Ectodermal cell (in vitro differentiated cells): ENCODE measurements at regions not wholly inside any gene's neighbourhood (a gene's known extent, or its start where the extent isn't known, plus 50 kb on each side); places are given as distances from the start of the nearest gene placed in this dataset.

Experiments
- H3K27ac ChIP-seq: 2 replicates; pipeline ENCODE4 v1.7.0; 2013; ENCODE audit warnings: mild to moderate bottlenecking, low read depth, low read length; ENCODE audit not compliant: insufficient read depth, poor library complexity, severe bottlenecking
- H3K27me3 ChIP-seq: 2 replicates; pipeline ENCODE4 v1.7.0; 2013; ENCODE audit warnings: mild to moderate bottlenecking, low read length; ENCODE audit not compliant: insufficient read depth, control insufficient read depth, poor library complexity, severe bottlenecking
- H3K36me3 ChIP-seq: one replicate; pipeline ENCODE4 v1.7.0; 2013; ENCODE audit warnings: low read length; ENCODE audit not compliant: control insufficient read depth, insufficient read depth
- H3K4me1 ChIP-seq: one replicate; pipeline ENCODE4 v1.7.0; 2013; ENCODE audit warnings: low read length; ENCODE audit not compliant: control insufficient read depth, insufficient read depth
- H3K4me3 ChIP-seq: 2 replicates; pipeline ENCODE4 v1.7.0; 2013; ENCODE audit warnings: low read depth, low read length, control low read depth; ENCODE audit not compliant: insufficient read depth
- H3K9me3 ChIP-seq: 2 replicates; pipeline ENCODE4 v1.7.0; 2013; ENCODE audit warnings: mild to moderate bottlenecking, low read length, moderate library complexity; ENCODE audit not compliant: control insufficient read depth
- WGBS, 2 experiments: methylation state at CpG; one replicate each; pipeline ENCODE4 v1.1.7; 2013; ENCODE audit warnings: missing lambda C conversion rate in 2 of 2; 5-methylcytosine and 5-hydroxymethylcytosine counted together

GRCh38 chr4:126419266-126419665, 1104.5 kb downstream of the FAT4 start:
- H3K36me3 ChIP-seq = no peaks in the 10 kb centered on the region
- H3K9me3 ChIP-seq = no peaks in the 10 kb centered on the region
- H3K4me3 ChIP-seq = no peak overlapping the region
- H3K27ac ChIP-seq = no peak overlapping the region
- no peaks in the 10 kb centered on the region for H3K27me3 ChIP-seq
- H3K4me1 ChIP-seq = no peaks in the 10 kb centered on the region

- Histone ChIP-seq H3K27me3 (no peaks in the 10 kb centered on the region), H3K36me3 (no peaks in the 10 kb centered on the region), H3K4me1 (no peaks in the 10 kb centered on the region), H3K4me3 (no peak overlapping the region), H3K27ac (no peak overlapping the region), H3K9me3 (no peaks in the 10 kb centered on the region)
- 74 to 81% methylated on average over 2 to 3 of the region's 4 CpGs for WGBS, 2 experiments
These were observed 1113.1 kb downstream of the FAT4 start for GRCh38 chr4:126427853-126428252.

- Histone ChIP-seq H3K27ac (no peak overlapping the region), H3K4me1 (no peaks in the 10 kb centered on the region), H3K27me3 (no peaks in the 10 kb centered on the region), H3K36me3 (no peaks in the 10 kb centered on the region), H3K9me3 (no peaks in the 10 kb centered on the region), H3K4me3 (no peak overlapping the region)
- WGBS, 2 experiments = 94 to 99% methylated on average over 5 to 6 of the region's 6 CpGs
These were observed 1116.3 kb downstream of the FAT4 start for GRCh38 chr4:126431049-126431448.

GRCh38 chr4:126435491-126435890, 1120.7 kb downstream of the FAT4 start:
- Histone ChIP-seq H3K27ac (no peak overlapping the region), H3K4me1 (no peaks in the 10 kb centered on the region), H3K27me3 (no peaks in the 10 kb centered on the region), H3K4me3 (no peak overlapping the region), H3K36me3 (no peaks in the 10 kb centered on the region), H3K9me3 (no peaks in the 10 kb centered on the region)
- WGBS, 2 experiments = 96 to 100% methylated on average over 2 of the region's 2 CpGs

GRCh38 chr4:126440297-126440696, 1125.5 kb downstream of the FAT4 start:
- Histone ChIP-seq H3K4me1 (no peaks in the 10 kb centered on the region), H3K27ac (no peak overlapping the region), H3K4me3 (no peak overlapping the region), H3K27me3 (no peaks in the 10 kb centered on the region), H3K9me3 (no peaks in the 10 kb centered on the region), H3K36me3 (no peaks in the 10 kb centered on the region)
- WGBS, 2 experiments = 82 to 93% methylated on average over 3 of the region's 3 CpGs

GRCh38 chr4:126441173-126442035, 1126.6 kb downstream of the FAT4 start:
- Histone ChIP-seq H3K36me3 (no peaks in the 10 kb centered on the region), H3K4me3 (no peak overlapping the region), H3K4me1 (no peaks in the 10 kb centered on the region), H3K27me3 (no peaks in the 10 kb centered on the region), H3K27ac (no peak overlapping the region), H3K9me3 (no peaks in the 10 kb centered on the region)
- 81 to 85% methylated on average over 4 of the region's 4 CpGs for WGBS, 2 experiments

GRCh38 chr4:126445596-126445995, 1130.8 kb downstream of the FAT4 start:
- no peak overlapping the region for H3K4me3 ChIP-seq
- H3K4me1 ChIP-seq = no peaks in the 10 kb centered on the region
- no peaks in the 10 kb centered on the region for H3K36me3 ChIP-seq
- no peaks in the 10 kb centered on the region for H3K9me3 ChIP-seq
- H3K27me3 ChIP-seq = no peaks in the 10 kb centered on the region
- H3K27ac ChIP-seq = no peak overlapping the region
- 100% methylated on average over 1 of the region's 1 CpG for WGBS, 2 experiments

GRCh38 chr4:126446917-126447316, 1132.2 kb downstream of the FAT4 start:
- no peaks in the 10 kb centered on the region for H3K27me3 ChIP-seq
- no peak overlapping the region for H3K4me3 ChIP-seq
- no peaks in the 10 kb centered on the region for H3K36me3 ChIP-seq
- no peaks in the 10 kb centered on the region for H3K9me3 ChIP-seq
- H3K4me1 ChIP-seq = no peaks in the 10 kb centered on the region
- 80 to 100% methylated on average over 1 of the region's 2 CpGs for WGBS, 2 experiments
- no peak overlapping the region for H3K27ac ChIP-seq

GRCh38 chr4:126448086-126448845, 1133.5 kb downstream of the FAT4 start:
- Histone ChIP-seq H3K4me1 (no peaks in the 10 kb centered on the region), H3K9me3 (no peaks in the 10 kb centered on the region), H3K27ac (no peak overlapping the region), H3K4me3 (no peak overlapping the region), H3K36me3 (no peaks in the 10 kb centered on the region), H3K27me3 (no peaks in the 10 kb centered on the region)
- 96% methylated on average over 7 of the region's 7 CpGs for WGBS, 2 experiments

- Histone ChIP-seq H3K36me3 (no peaks in the 10 kb centered on the region), H3K4me1 (no peaks in the 10 kb centered on the region), H3K27ac (no peak overlapping the region), H3K4me3 (no peak overlapping the region), H3K9me3 (no peaks in the 10 kb centered on the region), H3K27me3 (no peaks in the 10 kb centered on the region)
- WGBS, 2 experiments = 88 to 97% methylated on average over 2 of the region's 2 CpGs
These were observed 1136.6 kb downstream of the FAT4 start for GRCh38 chr4:126451237-126451873.
